Liver (tissue), 8 donors: ENCODE measurements at regions not wholly inside any gene's neighbourhood (a gene's known extent, or its start where the extent isn't known, plus 50 kb on each side); places are given as distances from the start of the nearest gene placed in this dataset.

Experiments used
- DNase-seq: peaks from one replicate; pipeline ENCODE4 v3.0.0-alpha.2; 2017; ENCODE audit warnings: low spot score
- H3K27ac ChIP-seq, 2 donors: one replicate each; pipeline ENCODE4 v1.7.0; 2013; ENCODE audit warnings: inconsistent platforms in 2 of 2, low read length in 2 of 2, control low read depth in 1 of 2, low read depth in 1 of 2, mild to moderate bottlenecking in 1 of 2
- H3K27me3 ChIP-seq, 4 donors: one replicate each; pipeline versions ENCODE4 v1.6.1 to v1.7.0; 2013; ENCODE audit warnings: low read length in 3 of 4, inconsistent platforms in 1 of 4, mild to moderate bottlenecking in 1 of 4, moderate library complexity in 1 of 4; ENCODE audit not compliant: control insufficient read depth in 4 of 4, insufficient read depth in 4 of 4
- H3K36me3 ChIP-seq, 4 donors: one replicate each; pipeline versions ENCODE4 v1.6.1 to v1.7.0; 2013; ENCODE audit warnings: low read length in 3 of 4, mild to moderate bottlenecking in 3 of 4, low read depth in 1 of 4, moderate library complexity in 1 of 4; ENCODE audit not compliant: control insufficient read depth in 4 of 4, insufficient read depth in 3 of 4
- H3K4me1 ChIP-seq, 4 donors: one replicate each; pipeline versions ENCODE4 v1.6.1 to v1.7.0; 2013; ENCODE audit warnings: low read length in 3 of 4, mild to moderate bottlenecking in 3 of 4, moderate library complexity in 1 of 4; ENCODE audit not compliant: control insufficient read depth in 4 of 4, insufficient read depth in 4 of 4
- H3K4me3 ChIP-seq, 3 donors: one replicate each; pipeline versions ENCODE4 v1.6.1 to v1.7.0; 2013; ENCODE audit warnings: low read length in 3 of 3, control low read depth in 1 of 3, low read depth in 1 of 3, mild to moderate bottlenecking in 1 of 3
- H3K9ac ChIP-seq, 2 donors: one replicate each; pipeline ENCODE4 v1.7.0; 2013; ENCODE audit warnings: low read length in 2 of 2, mild to moderate bottlenecking in 2 of 2, moderate library complexity in 2 of 2, control low read depth in 1 of 2, low read depth in 1 of 2
- H3K9me3 ChIP-seq, 4 donors: one replicate each; pipeline versions ENCODE4 v1.6.1 to v1.7.0; 2013; ENCODE audit warnings: low read length in 3 of 4; ENCODE audit not compliant: control insufficient read depth in 4 of 4
- EGR1 ChIP-seq, 2 donors: IDR thresholded peaks; 2 replicates each; pipeline ENCODE4 v1.6.1; 2016 to 2018; ENCODE audit warnings: antibody characterized with exemption in 2 of 2, low read depth in 2 of 2
- FOXA1 ChIP-seq: IDR thresholded peaks from 2 replicates; pipeline ENCODE4 v1.6.1; 2016; ENCODE audit warnings: antibody characterized with exemption
- FOXA2 ChIP-seq: IDR thresholded peaks from 2 replicates; pipeline ENCODE4 v1.6.1; 2016; ENCODE audit warnings: antibody characterized with exemption
- GABPA ChIP-seq, 2 donors: IDR thresholded peaks in 1 of 2; conservative IDR thresholded peaks in 1 of 2; 2 replicates each; pipeline ENCODE4 v1.6.1; 2016; ENCODE audit warnings: antibody characterized with exemption in 2 of 2, mild to moderate bottlenecking in 1 of 2, moderate library complexity in 1 of 2
- HNF4G ChIP-seq: IDR thresholded peaks from 2 replicates; pipeline ENCODE4 v1.6.1; 2016; ENCODE audit warnings: antibody characterized with exemption
- JUND ChIP-seq, 2 donors: IDR thresholded peaks; 2 replicates each; pipeline ENCODE4 v1.6.1; 2016; ENCODE audit warnings: antibody characterized with exemption in 2 of 2
- NR2F2 ChIP-seq: IDR thresholded peaks from 2 replicates; pipeline ENCODE4 v1.6.1; 2016; ENCODE audit warnings: antibody characterized with exemption
- RAD21 ChIP-seq, 2 donors: IDR thresholded peaks; 2 replicates each; pipeline ENCODE4 v1.6.1; 2016; ENCODE audit warnings: antibody characterized with exemption in 2 of 2, mild to moderate bottlenecking in 2 of 2
- RXRA ChIP-seq, 2 donors: IDR thresholded peaks; 2 replicates each; pipeline ENCODE4 v1.6.1; 2017 to 2018; ENCODE audit warnings: antibody characterized with exemption in 2 of 2, mild to moderate bottlenecking in 1 of 2
- SP1 ChIP-seq: IDR thresholded peaks from 2 replicates; pipeline ENCODE4 v1.6.1; 2018; ENCODE audit warnings: antibody characterized with exemption, mild to moderate bottlenecking
- TAF1 ChIP-seq: conservative IDR thresholded peaks from 2 replicates; pipeline ENCODE4 v1.6.1; 2016; ENCODE audit warnings: antibody characterized with exemption, mild to moderate bottlenecking
- YY1 ChIP-seq: IDR thresholded peaks from 2 replicates; pipeline ENCODE4 v1.6.1; 2016; ENCODE audit warnings: antibody characterized with exemption, mild to moderate bottlenecking
- WGBS: extraction: QIAGEN DNeasy Blood & Tissue Kit; methylation state at CpG from one replicate; pipeline ENCODE4 v1.1.7; 2013; 5-methylcytosine and 5-hydroxymethylcytosine counted together
- TF ChIP-seq, protein P1 (sequence below): IDR thresholded peaks from 2 replicates; pipeline ENCODE4 v1.6.1; 2016; ENCODE audit warnings: antibody characterized with exemption
- TF ChIP-seq, protein P2 (sequence below): fragments of 150-350 bp; IDR thresholded peaks from 2 replicates; pipeline ENCODE4 v1.5.1; 2017; ENCODE audit warnings: improper control_type of control experiment, low read depth, low read length; ENCODE audit not compliant: missing input control
- TF ChIP-seq, protein P3 (sequence below): IDR thresholded peaks from 2 replicates; pipeline ENCODE4 v1.6.1; 2016; ENCODE audit warnings: antibody characterized with exemption, mild to moderate bottlenecking
- TF ChIP-seq, protein P4 (sequence below): IDR thresholded peaks from 2 replicates; pipeline ENCODE4 v1.6.1; 2016; ENCODE audit warnings: antibody characterized with exemption
- donor health status: healthy.
- donor health status: healthy.
- donor health status: healthy.
- donor health status: healthy.
- donor health status: healthy.

DNA sequence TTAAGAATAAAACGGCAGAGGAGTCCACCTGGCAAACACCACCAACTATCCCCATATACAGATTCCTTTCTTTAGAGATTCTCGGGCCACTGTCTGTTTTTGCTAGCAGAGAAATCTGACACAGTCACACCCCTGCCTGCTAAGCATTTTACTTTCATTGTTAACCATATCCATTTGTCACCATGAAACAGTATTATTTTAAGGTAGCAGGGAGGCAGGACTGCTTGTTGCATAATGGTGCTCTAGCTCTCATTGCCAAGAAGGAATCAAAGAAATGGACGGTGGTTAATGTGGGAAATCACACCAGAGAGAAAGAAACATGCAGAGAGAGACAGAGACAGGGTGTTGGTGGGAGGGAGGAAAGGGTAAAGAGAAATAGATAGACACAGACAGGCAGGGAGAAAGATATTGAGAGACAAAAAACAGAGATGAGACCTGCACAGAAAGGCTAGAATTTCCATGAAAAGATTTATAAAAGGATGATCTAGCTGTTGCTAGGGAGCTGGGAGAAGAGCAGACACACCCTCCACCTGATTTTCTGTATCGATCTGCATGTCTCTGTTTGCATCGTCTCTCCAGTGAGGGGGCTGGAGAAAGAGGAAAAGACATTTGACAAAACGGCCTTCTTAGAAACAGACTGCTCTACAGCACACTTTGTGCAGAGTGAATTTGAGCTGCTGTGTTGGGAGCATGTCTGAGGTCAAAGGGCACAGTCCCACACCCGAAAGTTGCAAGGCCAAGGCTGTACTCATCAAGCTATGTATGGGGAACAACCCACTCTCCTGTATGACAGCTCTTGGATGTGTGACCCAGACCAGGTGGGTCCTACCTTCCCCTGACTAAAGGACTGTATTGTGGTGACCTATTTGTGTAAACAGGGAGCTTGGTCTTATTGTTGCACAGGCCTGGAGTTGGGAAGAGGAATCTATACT is 303.1 kb downstream of the FZD1 start:
- WGBS, result 83% methylated on average over 7 of the region's 7 CpGs
- TF ChIP-seq HNF4G (no peak), YY1 (no peak), SP1 (no peak), RXRA (IDR thresholded peaks at IDR 0.05) (no peak), GABPA (IDR thresholded peaks at IDR 0.05 in 1 of 2, conservative IDR thresholded peaks at IDR 0.05 in 1 of 2) (no peak), NR2F2 (no peak), RAD21 (IDR thresholded peaks at IDR 0.05) (no peak)
- TF ChIP-seq, protein P1, sequence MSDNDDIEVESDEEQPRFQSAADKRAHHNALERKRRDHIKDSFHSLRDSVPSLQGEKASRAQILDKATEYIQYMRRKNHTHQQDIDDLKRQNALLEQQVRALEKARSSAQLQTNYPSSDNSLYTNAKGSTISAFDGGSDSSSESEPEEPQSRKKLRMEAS, result no peak
- H3K9ac ChIP-seq, result no peak overlapping the region
- no peak overlapping the region for H3K4me3 ChIP-seq
- H3K27me3 ChIP-seq, result no peaks in the 10 kb centered on the region
- DNase-seq, result no peak
- no peaks in the 10 kb centered on the region for H3K36me3 ChIP-seq
- H3K9me3 ChIP-seq, result no peaks in the 10 kb centered on the region
- H3K4me1 ChIP-seq, result peaks cover 0 to 9% (median 4%) of the 10 kb centered on the region in 4 donors
- H3K27ac ChIP-seq, result no peak overlapping the region

DNA sequence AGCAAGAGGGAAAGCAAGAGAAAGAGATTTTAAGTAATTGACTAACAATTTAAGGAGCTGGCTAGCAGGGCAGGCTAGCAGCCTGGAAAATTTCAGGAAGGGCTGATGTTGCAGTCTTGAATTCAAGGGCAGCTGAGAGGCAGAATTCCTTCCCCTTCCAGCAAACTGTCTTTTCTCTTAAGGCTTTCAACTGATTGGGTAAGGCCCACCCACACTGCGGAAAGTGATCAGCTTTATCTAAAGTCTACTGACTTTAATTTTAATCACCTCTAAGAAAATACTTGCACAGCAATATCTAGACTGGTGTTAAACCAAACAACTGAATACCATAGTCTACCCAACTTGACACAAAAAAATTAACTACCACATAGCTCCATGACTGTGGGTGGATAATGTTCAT is 303.9 kb downstream of the FZD1 start:
- no peak overlapping the region for H3K27ac ChIP-seq
- H3K4me3 ChIP-seq, result no peak overlapping the region
- no peaks in the 10 kb centered on the region for H3K9me3 ChIP-seq
- H3K9ac ChIP-seq, result no peak overlapping the region
- H3K36me3 ChIP-seq, result no peaks in the 10 kb centered on the region
- no peak for DNase-seq
- peaks cover 0 to 9% (median 4%) of the 10 kb centered on the region in 4 donors for H3K4me1 ChIP-seq
- no peak for TF ChIP-seq TAF1
- no peak for TF ChIP-seq RXRA (IDR thresholded peaks at IDR 0.05)
- TF ChIP-seq, protein P2, sequence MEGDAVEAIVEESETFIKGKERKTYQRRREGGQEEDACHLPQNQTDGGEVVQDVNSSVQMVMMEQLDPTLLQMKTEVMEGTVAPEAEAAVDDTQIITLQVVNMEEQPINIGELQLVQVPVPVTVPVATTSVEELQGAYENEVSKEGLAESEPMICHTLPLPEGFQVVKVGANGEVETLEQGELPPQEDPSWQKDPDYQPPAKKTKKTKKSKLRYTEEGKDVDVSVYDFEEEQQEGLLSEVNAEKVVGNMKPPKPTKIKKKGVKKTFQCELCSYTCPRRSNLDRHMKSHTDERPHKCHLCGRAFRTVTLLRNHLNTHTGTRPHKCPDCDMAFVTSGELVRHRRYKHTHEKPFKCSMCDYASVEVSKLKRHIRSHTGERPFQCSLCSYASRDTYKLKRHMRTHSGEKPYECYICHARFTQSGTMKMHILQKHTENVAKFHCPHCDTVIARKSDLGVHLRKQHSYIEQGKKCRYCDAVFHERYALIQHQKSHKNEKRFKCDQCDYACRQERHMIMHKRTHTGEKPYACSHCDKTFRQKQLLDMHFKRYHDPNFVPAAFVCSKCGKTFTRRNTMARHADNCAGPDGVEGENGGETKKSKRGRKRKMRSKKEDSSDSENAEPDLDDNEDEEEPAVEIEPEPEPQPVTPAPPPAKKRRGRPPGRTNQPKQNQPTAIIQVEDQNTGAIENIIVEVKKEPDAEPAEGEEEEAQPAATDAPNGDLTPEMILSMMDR, result no peak
- no peak for TF ChIP-seq JUND (IDR thresholded peaks at IDR 0.05)
- TF ChIP-seq, protein P3, sequence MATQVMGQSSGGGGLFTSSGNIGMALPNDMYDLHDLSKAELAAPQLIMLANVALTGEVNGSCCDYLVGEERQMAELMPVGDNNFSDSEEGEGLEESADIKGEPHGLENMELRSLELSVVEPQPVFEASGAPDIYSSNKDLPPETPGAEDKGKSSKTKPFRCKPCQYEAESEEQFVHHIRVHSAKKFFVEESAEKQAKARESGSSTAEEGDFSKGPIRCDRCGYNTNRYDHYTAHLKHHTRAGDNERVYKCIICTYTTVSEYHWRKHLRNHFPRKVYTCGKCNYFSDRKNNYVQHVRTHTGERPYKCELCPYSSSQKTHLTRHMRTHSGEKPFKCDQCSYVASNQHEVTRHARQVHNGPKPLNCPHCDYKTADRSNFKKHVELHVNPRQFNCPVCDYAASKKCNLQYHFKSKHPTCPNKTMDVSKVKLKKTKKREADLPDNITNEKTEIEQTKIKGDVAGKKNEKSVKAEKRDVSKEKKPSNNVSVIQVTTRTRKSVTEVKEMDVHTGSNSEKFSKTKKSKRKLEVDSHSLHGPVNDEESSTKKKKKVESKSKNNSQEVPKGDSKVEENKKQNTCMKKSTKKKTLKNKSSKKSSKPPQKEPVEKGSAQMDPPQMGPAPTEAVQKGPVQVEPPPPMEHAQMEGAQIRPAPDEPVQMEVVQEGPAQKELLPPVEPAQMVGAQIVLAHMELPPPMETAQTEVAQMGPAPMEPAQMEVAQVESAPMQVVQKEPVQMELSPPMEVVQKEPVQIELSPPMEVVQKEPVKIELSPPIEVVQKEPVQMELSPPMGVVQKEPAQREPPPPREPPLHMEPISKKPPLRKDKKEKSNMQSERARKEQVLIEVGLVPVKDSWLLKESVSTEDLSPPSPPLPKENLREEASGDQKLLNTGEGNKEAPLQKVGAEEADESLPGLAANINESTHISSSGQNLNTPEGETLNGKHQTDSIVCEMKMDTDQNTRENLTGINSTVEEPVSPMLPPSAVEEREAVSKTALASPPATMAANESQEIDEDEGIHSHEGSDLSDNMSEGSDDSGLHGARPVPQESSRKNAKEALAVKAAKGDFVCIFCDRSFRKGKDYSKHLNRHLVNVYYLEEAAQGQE, result no peak
- TF ChIP-seq FOXA1, result no peak
- TF ChIP-seq EGR1 (IDR thresholded peaks at IDR 0.05; ENCODE audit: low read depth in 2 of 2), result no peak
- no peak for TF ChIP-seq YY1
- TF ChIP-seq FOXA2, result no peak
- no peak for TF ChIP-seq RAD21 (IDR thresholded peaks at IDR 0.05)
- TF ChIP-seq, protein P4, sequence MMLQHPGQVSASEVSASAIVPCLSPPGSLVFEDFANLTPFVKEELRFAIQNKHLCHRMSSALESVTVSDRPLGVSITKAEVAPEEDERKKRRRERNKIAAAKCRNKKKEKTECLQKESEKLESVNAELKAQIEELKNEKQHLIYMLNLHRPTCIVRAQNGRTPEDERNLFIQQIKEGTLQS, result no peak
- TF ChIP-seq HNF4G, result no peak
- no peaks in the 10 kb centered on the region for H3K27me3 ChIP-seq
- 96% methylated on average over 1 of the region's 1 CpG for WGBS
